ENCODE measurements at regions not wholly inside any gene's neighbourhood (a gene's known extent, or its start where the extent isn't known, plus 50 kb on each side); places are given as distances from the start of the nearest gene placed in this dataset.
"Not testable (repeated sequence)": the region's sequence is repeated elsewhere in the genome, so short reads cannot be mapped to it uniquely, and the experiment has no call there.

GRCh38 chr10:77740396-77740795 is 102.8 kb upstream of the KCNMA1 start:
- not testable (repeated sequence) for DNase-seq

GRCh38 chr10:77738496-77739158 is 101.0 kb upstream of the KCNMA1 start:
- DNase-seq = no peak

GRCh38 chr10:77737608-77738007 is 100.0 kb upstream of the KCNMA1 start:
- no peak for DNase-seq

GRCh38 chr10:77735136-77735535 is 97.5 kb upstream of the KCNMA1 start:
- not testable (repeated sequence) for DNase-seq

GRCh38 chr10:77732213-77733003 is 94.8 kb upstream of the KCNMA1 start:
- no peak for DNase-seq

GRCh38 chr10:77727481-77727880 is 89.9 kb upstream of the KCNMA1 start:
- DNase-seq = no peak

- DNase-seq = no peak
Measured at GRCh38 chr10:77726732-77727131, 89.1 kb upstream of the KCNMA1 start.

- no peak for DNase-seq
Measured at GRCh38 chr10:77726301-77726700, 88.7 kb upstream of the KCNMA1 start.

GRCh38 chr10:77724820-77725219 is 87.2 kb upstream of the KCNMA1 start:
- DNase-seq = no peak

GRCh38 chr10:77723376-77723775 is 85.8 kb upstream of the KCNMA1 start:
- DNase-seq = no peak

GRCh38 chr10:77722956-77723355 is 85.3 kb upstream of the KCNMA1 start:
- not testable (repeated sequence) for DNase-seq

GRCh38 chr10:77721815-77722214 is 84.2 kb upstream of the KCNMA1 start:
- no peak for DNase-seq

- no peak for DNase-seq
Measured at GRCh38 chr10:77718957-77719356, 81.3 kb upstream of the KCNMA1 start.

- not testable (repeated sequence) for DNase-seq
Measured at GRCh38 chr10:77718312-77718711, 80.7 kb upstream of the KCNMA1 start.

- no peak for DNase-seq
Measured at GRCh38 chr10:77717336-77717735, 79.7 kb upstream of the KCNMA1 start.

GRCh38 chr10:77716458-77717317 is 79.1 kb upstream of the KCNMA1 start:
- no peak for DNase-seq

GRCh38 chr10:77715536-77715935 is 77.9 kb upstream of the KCNMA1 start:
- no peak for DNase-seq

- no peak for DNase-seq
Measured at GRCh38 chr10:77715088-77715487, 77.5 kb upstream of the KCNMA1 start.

GRCh38 chr10:77713521-77714280 is 76.1 kb upstream of the KCNMA1 start:
- no peak for DNase-seq

GRCh38 chr10:77712207-77712606 is 74.6 kb upstream of the KCNMA1 start:
- DNase-seq = no peak

GRCh38 chr10:77711683-77712049 is 74.1 kb upstream of the KCNMA1 start:
- DNase-seq = no peak

GRCh38 chr10:77710759-77711682 is 73.4 kb upstream of the KCNMA1 start:
- DNase-seq = peak; percentile 44
